GM19452 (cell line): ENCODE measurements at regions not wholly inside any gene's neighbourhood (a gene's known extent, or its start where the extent isn't known, plus 50 kb on each side); places are given as distances from the start of the nearest gene placed in this dataset.
"Not testable (repeated sequence)": the region's sequence is repeated elsewhere in the genome, so short reads cannot be mapped to it uniquely, and the experiment has no call there.

ENCODE experiments used
- ATAC-seq: cut with Tn5 transposase; IDR thresholded peaks from one replicate; pipeline ENCODE4 v1.9.1; 2021; ENCODE audit not compliant: unreplicated experiment

- no peak for ATAC-seq
These were observed 226.6 kb upstream of the MOCS1 start for GRCh38 chr6:40160826-40161225.

GRCh38 chr6:40159865-40160264 lies 225.6 kb upstream of the MOCS1 start:
- ATAC-seq: no peak

GRCh38 chr6:40152701-40153436 lies 218.6 kb upstream of the MOCS1 start:
- ATAC-seq: no peak

- ATAC-seq: no peak
These were observed 217.9 kb upstream of the MOCS1 start for GRCh38 chr6:40152196-40152595.

GRCh38 chr6:40148882-40149573 lies 214.8 kb upstream of the MOCS1 start:
- peak; percentile 97 for ATAC-seq

GRCh38 chr6:40146902-40147301 lies 212.6 kb upstream of the MOCS1 start:
- ATAC-seq: no peak

- ATAC-seq: no peak
These were observed 205.2 kb upstream of the MOCS1 start for GRCh38 chr6:40139447-40139846.

- ATAC-seq: peak; percentile 60
These were observed 204.0 kb upstream of the MOCS1 start for GRCh38 chr6:40138273-40138720.

GRCh38 chr6:40135491-40136072 lies 201.3 kb upstream of the MOCS1 start:
- ATAC-seq: no peak

GRCh38 chr6:40133981-40134380 lies 199.7 kb upstream of the MOCS1 start:
- ATAC-seq: not testable (repeated sequence)

- no peak for ATAC-seq
These were observed 197.4 kb upstream of the MOCS1 start for GRCh38 chr6:40131675-40132074.

GRCh38 chr6:40128127-40128526 lies 193.9 kb upstream of the MOCS1 start:
- no peak for ATAC-seq

- ATAC-seq: no peak
These were observed 191.6 kb upstream of the MOCS1 start for GRCh38 chr6:40125680-40126394.

- ATAC-seq: no peak
These were observed 190.7 kb upstream of the MOCS1 start for GRCh38 chr6:40124924-40125323.

- ATAC-seq: no peak
These were observed 182.6 kb upstream of the MOCS1 start for GRCh38 chr6:40116832-40117231.

- no peak for ATAC-seq
These were observed 178.1 kb upstream of the MOCS1 start for GRCh38 chr6:40112350-40112749.

- ATAC-seq: no peak
These were observed 174.5 kb upstream of the MOCS1 start for GRCh38 chr6:40108736-40109135.

- no peak for ATAC-seq
These were observed 172.6 kb upstream of the MOCS1 start for GRCh38 chr6:40106840-40107239.

GRCh38 chr6:40098774-40099173 lies 164.5 kb upstream of the MOCS1 start:
- no peak for ATAC-seq

GRCh38 chr6:40097590-40097989 lies 163.3 kb upstream of the MOCS1 start:
- no peak for ATAC-seq

GRCh38 chr6:40083141-40083920 lies 149.1 kb upstream of the MOCS1 start:
- ATAC-seq: no peak
